ENCODE measurements at regions not wholly inside any gene's neighbourhood (a gene's known extent, or its start where the extent isn't known, plus 50 kb on each side); places are given as distances from the start of the nearest gene placed in this dataset.

DNA sequence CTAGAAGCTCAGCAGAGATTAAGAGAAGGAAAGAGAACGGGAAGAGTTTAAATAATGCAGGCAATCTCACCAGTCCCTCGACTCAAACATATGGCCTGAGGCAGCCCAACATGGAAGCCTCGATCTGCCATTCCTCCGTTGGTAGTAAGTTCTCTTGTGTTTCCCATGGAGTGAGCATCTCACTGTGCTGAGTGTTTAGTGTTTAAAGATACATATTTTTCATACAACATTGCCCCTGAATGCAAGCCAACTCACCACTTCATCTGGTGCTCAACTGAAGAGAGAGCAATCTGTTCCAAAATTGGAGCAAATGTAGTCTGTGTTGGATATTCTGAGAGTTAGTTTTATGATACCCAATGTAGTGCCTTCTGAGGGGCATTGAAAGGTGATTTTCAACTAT, 171.5 kb upstream of the ATP10B start:
- no peaks in the 10 kb centered on the region for H3K9me3 ChIP-seq
- no peaks in the 10 kb centered on the region for H3K36me3 ChIP-seq
- H3K27ac ChIP-seq: no peak overlapping the region
- no peak overlapping the region for H3K4me3 ChIP-seq
- H3K27me3 ChIP-seq: no peaks in the 10 kb centered on the region
- ATAC-seq (ENCODE audit: low FRiP score in 2 of 2): no peak
- no peak for DNase-seq
- no peaks in the 10 kb centered on the region for H3K4me1 ChIP-seq
- TF ChIP-seq, protein P1, sequence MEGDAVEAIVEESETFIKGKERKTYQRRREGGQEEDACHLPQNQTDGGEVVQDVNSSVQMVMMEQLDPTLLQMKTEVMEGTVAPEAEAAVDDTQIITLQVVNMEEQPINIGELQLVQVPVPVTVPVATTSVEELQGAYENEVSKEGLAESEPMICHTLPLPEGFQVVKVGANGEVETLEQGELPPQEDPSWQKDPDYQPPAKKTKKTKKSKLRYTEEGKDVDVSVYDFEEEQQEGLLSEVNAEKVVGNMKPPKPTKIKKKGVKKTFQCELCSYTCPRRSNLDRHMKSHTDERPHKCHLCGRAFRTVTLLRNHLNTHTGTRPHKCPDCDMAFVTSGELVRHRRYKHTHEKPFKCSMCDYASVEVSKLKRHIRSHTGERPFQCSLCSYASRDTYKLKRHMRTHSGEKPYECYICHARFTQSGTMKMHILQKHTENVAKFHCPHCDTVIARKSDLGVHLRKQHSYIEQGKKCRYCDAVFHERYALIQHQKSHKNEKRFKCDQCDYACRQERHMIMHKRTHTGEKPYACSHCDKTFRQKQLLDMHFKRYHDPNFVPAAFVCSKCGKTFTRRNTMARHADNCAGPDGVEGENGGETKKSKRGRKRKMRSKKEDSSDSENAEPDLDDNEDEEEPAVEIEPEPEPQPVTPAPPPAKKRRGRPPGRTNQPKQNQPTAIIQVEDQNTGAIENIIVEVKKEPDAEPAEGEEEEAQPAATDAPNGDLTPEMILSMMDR (IDR thresholded peaks at IDR 0.05): no peak
- TF ChIP-seq EP300 (IDR thresholded peaks at IDR 0.05) (no peak), POLR2AphosphoS5 (IDR thresholded peaks at IDR 0.05) (no peak), POLR2A (IDR thresholded peaks at IDR 0.05) (no peak)
- 75 to 81% methylated on average over 4 of the region's 4 CpGs for WGBS, 2 donors

DNA sequence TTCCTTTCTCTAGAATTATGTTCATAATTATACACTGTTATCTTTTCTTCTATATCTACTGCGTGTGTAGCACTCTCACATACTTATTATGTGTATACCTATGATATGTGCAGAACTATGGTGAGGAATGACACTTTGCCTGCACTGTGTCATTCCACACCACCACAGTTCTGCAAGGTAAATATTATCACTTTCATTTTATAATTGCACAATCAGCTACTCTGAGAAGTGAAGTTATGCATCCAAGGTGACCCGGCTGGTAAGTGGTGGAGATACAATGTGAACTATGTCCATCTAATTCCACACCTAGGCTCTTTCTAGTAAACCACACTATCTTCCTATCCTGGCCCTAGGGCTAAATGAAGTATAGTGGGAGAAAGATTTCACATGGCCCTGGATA, 170.1 kb upstream of the ATP10B start:
- no peaks in the 10 kb centered on the region for H3K4me1 ChIP-seq
- no peaks in the 10 kb centered on the region for H3K9me3 ChIP-seq
- no peaks in the 10 kb centered on the region for H3K27me3 ChIP-seq
- WGBS, 2 donors: 70% methylated on average over 2 of the region's 2 CpGs
- ATAC-seq (ENCODE audit: low FRiP score in 2 of 2): no peak
- no peak overlapping the region for H3K4me3 ChIP-seq
- TF ChIP-seq, protein P1 (IDR thresholded peaks at IDR 0.05): no peak
- no peak for TF ChIP-seq POLR2AphosphoS5 (IDR thresholded peaks at IDR 0.05)
- no peak for TF ChIP-seq EP300 (IDR thresholded peaks at IDR 0.05)
- no peak for TF ChIP-seq POLR2A (IDR thresholded peaks at IDR 0.05)
- no peak for DNase-seq
- H3K27ac ChIP-seq: no peak overlapping the region
- no peaks in the 10 kb centered on the region for H3K36me3 ChIP-seq

DNA sequence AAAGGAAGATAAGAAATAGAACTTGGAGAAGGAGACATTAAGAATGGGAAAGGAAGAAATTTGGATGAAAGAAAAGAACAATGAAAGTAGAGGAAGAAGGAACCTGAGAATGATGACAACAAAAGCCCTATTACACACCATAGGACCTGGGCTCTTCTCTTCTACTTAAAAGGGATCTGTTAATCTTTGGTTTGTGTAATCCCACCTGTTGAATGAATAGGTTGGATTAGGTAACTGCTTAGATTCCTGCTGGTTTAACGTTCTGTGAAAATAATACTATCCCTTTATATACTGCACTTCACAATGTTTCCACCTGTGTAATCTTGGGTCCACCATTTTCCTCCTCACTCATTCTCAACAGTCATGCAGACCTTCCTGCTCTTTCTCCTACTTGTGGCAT, 157.8 kb upstream of the ATP10B start:
- WGBS, 2 donors: 66 to 73% methylated on average over 1 of the region's 1 CpG
- DNase-seq: no peak
- H3K36me3 ChIP-seq: no peaks in the 10 kb centered on the region
- peaks cover 0 to 6% (median 0%) of the 10 kb centered on the region in 4 donors for H3K9me3 ChIP-seq
- H3K27me3 ChIP-seq: no peaks in the 10 kb centered on the region
- no peak for ATAC-seq (ENCODE audit: low FRiP score in 2 of 2)
- H3K4me1 ChIP-seq: no peaks in the 10 kb centered on the region
- H3K4me3 ChIP-seq: no peak overlapping the region
- TF ChIP-seq POLR2AphosphoS5 (IDR thresholded peaks at IDR 0.05) (no peak), EP300 (IDR thresholded peaks at IDR 0.05) (no peak), POLR2A (IDR thresholded peaks at IDR 0.05) (no peak)
- TF ChIP-seq, protein P1 (IDR thresholded peaks at IDR 0.05): no peak
- no peak overlapping the region for H3K27ac ChIP-seq

DNA sequence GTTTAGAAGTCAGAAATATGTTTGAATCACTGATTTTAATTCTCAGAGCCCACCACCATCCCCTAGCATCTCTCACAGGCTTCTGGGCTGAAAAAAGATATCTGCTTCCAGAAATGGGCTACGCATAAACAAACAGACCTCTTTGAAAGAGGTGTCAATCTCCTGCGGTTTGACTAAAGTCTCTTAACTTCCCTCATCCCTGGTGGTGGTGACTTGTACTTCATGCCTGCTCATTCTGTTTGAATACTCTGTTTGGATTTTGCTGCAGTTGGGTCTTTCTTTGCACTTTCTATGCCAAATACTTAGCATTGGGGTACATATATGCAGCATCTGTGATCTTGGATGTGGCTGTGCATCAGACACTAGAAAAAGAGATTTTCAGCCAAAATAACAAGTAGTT, 157.2 kb upstream of the ATP10B start:
- 42 to 48% methylated on average over 2 of the region's 2 CpGs for WGBS, 2 donors
- ATAC-seq (ENCODE audit: low FRiP score in 2 of 2) (no peak), DNase-seq (no peak)
- Histone ChIP-seq H3K4me3 (no peak overlapping the region), H3K27me3 (no peaks in the 10 kb centered on the region), H3K9me3 (peaks cover 0 to 8% (median 0%) of the 10 kb centered on the region in 4 donors), H3K36me3 (no peaks in the 10 kb centered on the region), H3K27ac (no peak overlapping the region), H3K4me1 (no peaks in the 10 kb centered on the region)
- TF ChIP-seq POLR2AphosphoS5 (IDR thresholded peaks at IDR 0.05): no peak
- TF ChIP-seq, protein P1 (IDR thresholded peaks at IDR 0.05): no peak
- TF ChIP-seq EP300 (IDR thresholded peaks at IDR 0.05): no peak
- TF ChIP-seq POLR2A (IDR thresholded peaks at IDR 0.05): no peak

DNA sequence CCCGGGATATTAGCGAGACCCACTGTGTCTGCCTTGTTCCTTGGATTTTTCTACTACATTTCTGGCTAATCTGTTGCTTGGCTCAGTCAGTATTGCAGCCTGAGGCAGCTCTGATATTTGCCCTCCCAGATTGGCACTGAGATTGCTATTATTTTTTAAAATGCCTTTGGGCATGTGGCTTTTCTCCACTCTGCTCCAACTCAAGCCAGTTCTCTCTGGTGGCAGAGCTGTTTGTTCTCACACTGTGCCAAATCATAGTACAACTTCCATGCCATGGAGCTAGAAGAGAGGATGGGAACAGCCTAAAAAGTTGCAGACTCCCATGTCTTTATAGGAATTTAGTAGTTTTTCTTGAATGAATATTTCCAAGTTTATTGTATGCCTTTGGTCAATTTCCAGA, 155.9 kb upstream of the ATP10B start:
- peaks cover 0 to 8% (median 2%) of the 10 kb centered on the region in 4 donors for H3K9me3 ChIP-seq
- ATAC-seq (ENCODE audit: low FRiP score in 2 of 2) (no peak), DNase-seq (no peak)
- TF ChIP-seq POLR2AphosphoS5 (IDR thresholded peaks at IDR 0.05) (no peak), POLR2A (IDR thresholded peaks at IDR 0.05) (no peak), EP300 (IDR thresholded peaks at IDR 0.05) (no peak)
- TF ChIP-seq, protein P1 (IDR thresholded peaks at IDR 0.05): no peak
- H3K4me3 ChIP-seq: no peak overlapping the region
- no peaks in the 10 kb centered on the region for H3K27me3 ChIP-seq
- no peak overlapping the region for H3K27ac ChIP-seq
- no peaks in the 10 kb centered on the region for H3K36me3 ChIP-seq
- 68 to 71% methylated on average over 2 of the region's 2 CpGs for WGBS, 2 donors
- no peaks in the 10 kb centered on the region for H3K4me1 ChIP-seq

Data from upper lobe of left lung (tissue), 6 donors.